Hematopoietic multipotent progenitor cell treated with erythropoietin and hydrocortisone succinate and interleukin-3 and kit ligand, for 6 days (in vitro differentiated cells): ENCODE measurements at regions not wholly inside any gene's neighbourhood (a gene's known extent, or its start where the extent isn't known, plus 50 kb on each side); places are given as distances from the start of the nearest gene placed in this dataset.

Experiments
- DNase-seq: peaks from one replicate; pipeline ENCODE4 v3.0.0-alpha.2; 2015

- no peak for DNase-seq
Observed at GRCh38 chr14:38500125-38500524, 244.2 kb upstream of the CLEC14A start.

- no peak for DNase-seq
Observed at GRCh38 chr14:38496092-38496491, 240.2 kb upstream of the CLEC14A start.

GRCh38 chr14:38490273-38490672 lies 234.4 kb upstream of the CLEC14A start:
- no peak for DNase-seq

GRCh38 chr14:38485026-38485425 lies 229.1 kb upstream of the CLEC14A start:
- no peak for DNase-seq

GRCh38 chr14:38481952-38482678 lies 226.2 kb upstream of the CLEC14A start:
- DNase-seq: no peak

GRCh38 chr14:38469156-38469555 lies 213.3 kb upstream of the CLEC14A start:
- no peak for DNase-seq

- DNase-seq: peak; percentile 27
Observed at GRCh38 chr14:38442208-38442607, 186.3 kb upstream of the CLEC14A start.

GRCh38 chr14:38432186-38432585 lies 176.3 kb upstream of the CLEC14A start:
- no peak for DNase-seq

GRCh38 chr14:38431156-38431555 lies 175.3 kb upstream of the CLEC14A start:
- no peak for DNase-seq

GRCh38 chr14:38430522-38430921 lies 174.6 kb upstream of the CLEC14A start:
- no peak for DNase-seq

GRCh38 chr14:38425324-38425976 lies 169.6 kb upstream of the CLEC14A start:
- DNase-seq: no peak

- DNase-seq: no peak
Observed at GRCh38 chr14:38420048-38420447, 164.2 kb upstream of the CLEC14A start.

GRCh38 chr14:38419579-38419978 lies 163.7 kb upstream of the CLEC14A start:
- DNase-seq: no peak

GRCh38 chr14:38412654-38413053 lies 156.8 kb upstream of the CLEC14A start:
- no peak for DNase-seq

- no peak for DNase-seq
Observed at GRCh38 chr14:38410442-38410841, 154.5 kb upstream of the CLEC14A start.

- no peak for DNase-seq
Observed at GRCh38 chr14:38409071-38409705, 153.3 kb upstream of the CLEC14A start.

GRCh38 chr14:38405851-38406635 lies 150.2 kb upstream of the CLEC14A start:
- DNase-seq: no peak

GRCh38 chr14:38404616-38405015 lies 148.7 kb upstream of the CLEC14A start:
- no peak for DNase-seq

GRCh38 chr14:38404100-38404541 lies 148.2 kb upstream of the CLEC14A start:
- DNase-seq: no peak

GRCh38 chr14:38400751-38401150 lies 144.9 kb upstream of the CLEC14A start:
- DNase-seq: no peak

- no peak for DNase-seq
Observed at GRCh38 chr14:38399652-38400051, 143.8 kb upstream of the CLEC14A start.

- no peak for DNase-seq
Observed at GRCh38 chr14:38394767-38395166, 138.9 kb upstream of the CLEC14A start.

GRCh38 chr14:38394064-38394463 lies 138.2 kb upstream of the CLEC14A start:
- DNase-seq: no peak
